ENCODE measurements at regions not wholly inside any gene's neighbourhood (a gene's known extent, or its start where the extent isn't known, plus 50 kb on each side); places are given as distances from the start of the nearest gene placed in this dataset.

DNA sequence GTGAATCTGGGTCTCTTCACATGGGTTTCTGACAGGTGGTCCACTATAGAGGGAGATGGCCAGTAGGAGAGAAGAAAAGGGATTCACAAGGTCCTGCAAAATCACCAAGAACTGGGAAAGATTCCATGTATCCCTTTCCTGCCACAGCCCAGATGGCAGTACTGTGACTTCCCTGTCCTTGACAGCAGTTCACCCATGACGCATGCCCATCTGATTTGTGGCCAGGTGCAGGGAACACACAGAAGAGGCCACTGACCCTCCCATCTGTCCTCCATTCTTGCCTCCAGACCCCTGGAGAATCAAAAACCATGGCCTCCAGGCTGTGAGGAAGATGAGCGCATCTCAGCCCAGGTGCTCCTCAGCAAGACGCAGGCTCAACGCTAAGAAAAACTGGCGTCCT is 183.1 kb upstream of the RREB1 start:
- no peak for TF ChIP-seq CEBPB (IDR thresholded peaks at IDR 0.05)
- no peak for TF ChIP-seq FOXM1 (IDR thresholded peaks at IDR 0.05; ENCODE audit: borderline replicate concordance, low read depth)
- TF ChIP-seq, protein P1, sequence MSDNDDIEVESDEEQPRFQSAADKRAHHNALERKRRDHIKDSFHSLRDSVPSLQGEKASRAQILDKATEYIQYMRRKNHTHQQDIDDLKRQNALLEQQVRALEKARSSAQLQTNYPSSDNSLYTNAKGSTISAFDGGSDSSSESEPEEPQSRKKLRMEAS (IDR thresholded peaks at IDR 0.05): no peak
- no peak for TF ChIP-seq NFIC (IDR thresholded peaks at IDR 0.05)
- TF ChIP-seq EP300 (IDR thresholded peaks at IDR 0.05; ENCODE audit: borderline replicate concordance): no peak
- TF ChIP-seq CREB1 (IDR thresholded peaks at IDR 0.05; ENCODE audit: low read depth): no peak

Measured in Ishikawa (cell line).